ENCODE measurements at regions not wholly inside any gene's neighbourhood (a gene's known extent, or its start where the extent isn't known, plus 50 kb on each side); places are given as distances from the start of the nearest gene placed in this dataset.

DNA sequence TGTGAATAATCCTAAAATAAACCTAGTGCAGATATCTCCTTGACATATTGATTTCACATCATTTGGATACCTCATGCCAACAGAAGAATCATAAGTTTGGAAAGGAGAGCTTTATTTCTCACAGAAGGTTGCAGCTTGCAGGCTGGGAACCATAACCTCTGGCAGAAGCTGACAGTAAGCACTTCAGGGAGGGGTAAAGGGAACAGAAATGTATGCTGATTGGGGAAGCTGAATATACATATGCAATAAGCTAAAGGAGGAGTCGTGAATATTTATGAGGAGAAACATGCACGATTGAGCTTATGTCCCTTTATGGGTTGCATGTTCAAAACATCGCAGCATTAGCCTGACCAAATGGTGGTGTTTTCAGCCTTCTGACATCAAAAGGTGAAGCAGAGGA, 814.5 kb downstream of the TBC1D22A start:
- TF ChIP-seq, protein P1, sequence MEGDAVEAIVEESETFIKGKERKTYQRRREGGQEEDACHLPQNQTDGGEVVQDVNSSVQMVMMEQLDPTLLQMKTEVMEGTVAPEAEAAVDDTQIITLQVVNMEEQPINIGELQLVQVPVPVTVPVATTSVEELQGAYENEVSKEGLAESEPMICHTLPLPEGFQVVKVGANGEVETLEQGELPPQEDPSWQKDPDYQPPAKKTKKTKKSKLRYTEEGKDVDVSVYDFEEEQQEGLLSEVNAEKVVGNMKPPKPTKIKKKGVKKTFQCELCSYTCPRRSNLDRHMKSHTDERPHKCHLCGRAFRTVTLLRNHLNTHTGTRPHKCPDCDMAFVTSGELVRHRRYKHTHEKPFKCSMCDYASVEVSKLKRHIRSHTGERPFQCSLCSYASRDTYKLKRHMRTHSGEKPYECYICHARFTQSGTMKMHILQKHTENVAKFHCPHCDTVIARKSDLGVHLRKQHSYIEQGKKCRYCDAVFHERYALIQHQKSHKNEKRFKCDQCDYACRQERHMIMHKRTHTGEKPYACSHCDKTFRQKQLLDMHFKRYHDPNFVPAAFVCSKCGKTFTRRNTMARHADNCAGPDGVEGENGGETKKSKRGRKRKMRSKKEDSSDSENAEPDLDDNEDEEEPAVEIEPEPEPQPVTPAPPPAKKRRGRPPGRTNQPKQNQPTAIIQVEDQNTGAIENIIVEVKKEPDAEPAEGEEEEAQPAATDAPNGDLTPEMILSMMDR (IDR thresholded peaks at IDR 0.05 in 8 of 11, conservative IDR thresholded peaks at IDR 0.05 in 3 of 11): no peak
- no peak for TF ChIP-seq POLR2A (IDR thresholded peaks at IDR 0.05)

All from spleen (tissue), 7 donors.